GM12891 (cell line): ENCODE measurements at regions not wholly inside any gene's neighbourhood (a gene's known extent, or its start where the extent isn't known, plus 50 kb on each side); places are given as distances from the start of the nearest gene placed in this dataset.

Source experiments
- POLR2A ChIP-seq: IDR thresholded peaks from 2 replicates; pipeline ENCODE4 v1.6.1; 2011; ENCODE audit warnings: low read depth, low read length, control low read depth
- POLR2AphosphoS5 ChIP-seq: IDR thresholded peaks from 2 replicates; pipeline ENCODE4 v1.6.1; 2011; ENCODE audit warnings: low read depth, low read length, control low read depth
- POU2F2 ChIP-seq: IDR thresholded peaks from 2 replicates; pipeline ENCODE4 v1.6.1; 2011; ENCODE audit warnings: low read depth, mild to moderate bottlenecking, control low read depth, low read length, moderate library complexity
- TAF1 ChIP-seq: IDR thresholded peaks from 2 replicates; pipeline ENCODE4 v1.6.1; 2011; ENCODE audit warnings: low read depth, low read length, control low read depth

- no peak for TF ChIP-seq TAF1
- TF ChIP-seq POLR2AphosphoS5: no peak
- no peak for TF ChIP-seq POLR2A
- TF ChIP-seq POU2F2: no peak
Observed at GRCh38 chr12:116459011-116459875, 99.9 kb upstream of the MAP1LC3B2 start.
